H1 (cell line): ENCODE measurements at regions not wholly inside any gene's neighbourhood (a gene's known extent, or its start where the extent isn't known, plus 50 kb on each side); places are given as distances from the start of the nearest gene placed in this dataset.

Experiments used
- CTCF ChIA-PET: fragments of 300-600 bp; sonication (Branson Sonifier 250); formaldehyde crosslinking; loops from one replicate; lab custom pipeline; 2021; ENCODE audit not compliant: partially characterized antibody; lab: Charles Lee
- POLR2A ChIA-PET: fragments of 300-600 bp; sonication (Branson Sonifier 250); formaldehyde crosslinking; loops from one replicate; lab custom pipeline; 2021; ENCODE audit warnings: inconsistent platforms; ENCODE audit not compliant: partially characterized antibody; lab: Charles Lee
- DNase-seq, 2 experiments: peaks; one replicate each; pipeline versions ENCODE4 v3.0.0 to v3.0.0-alpha.2; 2010 to 2022; ENCODE audit warnings: low spot score in 2 of 2, low read depth in 1 of 2, mixed read lengths in 1 of 2
- FAIRE-seq: peaks from 2 replicates; lab custom pipeline; 2011; peaks lifted over from hg19 to GRCh38; lab: Jason Lieb, UNC
- H2AFZ ChIP-seq: 2 replicates; pipeline ENCODE4 v1.8.1; 2012; ENCODE audit warnings: low read length, inconsistent platforms
- H2AK5ac ChIP-seq: 2 replicates; pipeline ENCODE4 v1.6.1; 2013; ENCODE audit warnings: low read depth, low read length
- H2BK120ac ChIP-seq: replicated peaks from 2 replicates; pipeline ENCODE3; 2013; ENCODE audit warnings: low read depth, low read length, inconsistent platforms
- H2BK12ac ChIP-seq: 2 replicates; pipeline ENCODE4 v1.6.1; 2013; ENCODE audit warnings: low read depth, low read length
- H2BK15ac ChIP-seq: 2 replicates; pipeline ENCODE4 v1.6.1; 2013; ENCODE audit warnings: low read length
- H2BK20ac ChIP-seq: 2 replicates; pipeline ENCODE4 v1.6.1; 2013; ENCODE audit warnings: low read length
- H2BK5ac ChIP-seq: 2 replicates; pipeline ENCODE4 v1.6.1; 2013; ENCODE audit warnings: low read depth, low read length
- H3K14ac ChIP-seq: 2 replicates; pipeline ENCODE4 v1.6.1; 2013; ENCODE audit warnings: inconsistent platforms; ENCODE audit not compliant: insufficient read length
- H3K18ac ChIP-seq: 2 replicates; pipeline ENCODE4 v1.6.1; 2013; ENCODE audit warnings: low read length; ENCODE audit errors: extremely low read depth
- H3K23ac ChIP-seq: 2 replicates; pipeline ENCODE4 v1.6.1; 2013; ENCODE audit warnings: inconsistent platforms; ENCODE audit not compliant: insufficient read length
- H3K23me2 ChIP-seq: 2 replicates; pipeline ENCODE4 v1.6.1; 2013; ENCODE audit warnings: low read depth, low read length
- H3K27ac ChIP-seq: 2 replicates; pipeline ENCODE4 v1.6.1; 2011; ENCODE audit warnings: low read depth, low read length, inconsistent platforms
- H3K27me3 ChIP-seq, 4 experiments: replicated peaks in 1 of 4; 1 replicate in 1 of 4; 2 replicates in 3 of 4; pipeline versions ENCODE4 v1.6.1 to v1.8.1; 2011 to 2013; ENCODE audit warnings: low read length in 3 of 4, mild to moderate bottlenecking in 3 of 4, inconsistent platforms in 2 of 4, mixed read lengths in 2 of 4, moderate library complexity in 1 of 4; ENCODE audit not compliant: control insufficient read depth in 3 of 4, insufficient read depth in 3 of 4; ENCODE audit errors: extremely low read depth in 1 of 4
- H3K36me3 ChIP-seq, 4 experiments: 2 replicates each; pipeline versions ENCODE4 v1.6.1 to v1.8.1; 2011 to 2013; ENCODE audit warnings: mild to moderate bottlenecking in 4 of 4, low read length in 3 of 4, moderate library complexity in 2 of 4, control low read depth in 1 of 4, inconsistent platforms in 1 of 4; ENCODE audit not compliant: insufficient read depth in 4 of 4, control insufficient read depth in 2 of 4
- H3K4ac ChIP-seq: replicated peaks from 2 replicates; pipeline ENCODE3; 2013; ENCODE audit warnings: low read length, low read depth, mixed read lengths, inconsistent platforms; ENCODE audit not compliant: insufficient read length
- H3K4me1 ChIP-seq, 4 experiments: replicated peaks in 1 of 4; 1 replicate in 1 of 4; 2 replicates in 3 of 4; pipeline versions ENCODE4 v1.6.1 to v1.8.1; 2011 to 2013; ENCODE audit warnings: low read length in 3 of 4, inconsistent platforms in 2 of 4, mixed read lengths in 1 of 4; ENCODE audit not compliant: insufficient read depth in 4 of 4, control insufficient read depth in 3 of 4
- H3K4me2 ChIP-seq, 2 experiments: 2 replicates each; pipeline versions ENCODE4 v1.6.1 to v1.8.1; 2011 to 2013; ENCODE audit warnings: low read depth in 2 of 2, low read length in 2 of 2, control low read depth in 1 of 2, inconsistent platforms in 1 of 2, mild to moderate bottlenecking in 1 of 2; ENCODE audit not compliant: insufficient read depth in 1 of 2
- H3K4me3 ChIP-seq, 4 experiments: fragments of 200-600, 300-600 bp in 1 of 4; sonication (generic), shearing (Covaris generic), sonication (Bioruptor Twin) in 1 of 4; 2 replicates each; pipeline versions ENCODE4 v1.5.1 to v1.8.1; 2011 to 2016; ENCODE audit warnings: low read length in 4 of 4, low read depth in 3 of 4, control low read depth in 2 of 4, inconsistent platforms in 2 of 4, mild to moderate bottlenecking in 2 of 4, mixed read lengths in 1 of 4, moderate library complexity in 1 of 4; ENCODE audit not compliant: insufficient read depth in 2 of 4; ENCODE audit errors: extremely low read depth in 1 of 4
- H3K56ac ChIP-seq: replicated peaks from 2 replicates; pipeline ENCODE3; 2013; ENCODE audit warnings: low read depth, mild to moderate bottlenecking, mixed read lengths, low read length, inconsistent platforms; ENCODE audit not compliant: insufficient read length
- H3K79me1 ChIP-seq: 2 replicates; pipeline ENCODE4 v1.6.1; 2013; ENCODE audit warnings: low read depth, low read length, control low read depth
- H3K79me2 ChIP-seq, 2 experiments: 2 replicates each; pipeline versions ENCODE4 v1.6.1 to v1.8.1; 2012 to 2013; ENCODE audit warnings: low read length in 2 of 2, mild to moderate bottlenecking in 2 of 2, inconsistent platforms in 1 of 2; ENCODE audit not compliant: insufficient read depth in 2 of 2, control insufficient read depth in 1 of 2
- H3K9ac ChIP-seq, 4 experiments: replicated peaks in 1 of 4; 1 replicate in 1 of 4; 2 replicates in 3 of 4; pipeline versions ENCODE4 v1.6.1 to v1.8.1; 2011 to 2013; ENCODE audit warnings: low read depth in 3 of 4, low read length in 3 of 4, control low read depth in 2 of 4, mild to moderate bottlenecking in 2 of 4, moderate library complexity in 2 of 4, inconsistent platforms in 1 of 4; ENCODE audit errors: extremely low read depth in 1 of 4
- H3K9me3 ChIP-seq, 2 experiments: 2 replicates each; pipeline versions ENCODE4 v1.6.1 to v1.8.1; 2012 to 2013; ENCODE audit warnings: mild to moderate bottlenecking in 2 of 2, moderate library complexity in 2 of 2, control low read depth in 1 of 2, inconsistent platforms in 1 of 2, low read depth in 1 of 2, low read length in 1 of 2, mixed read lengths in 1 of 2; ENCODE audit not compliant: insufficient read depth in 2 of 2
- H4K20me1 ChIP-seq, 2 experiments: replicated peaks in 1 of 2; 2 replicates each; pipeline versions ENCODE3 to v1.8.1; 2011 to 2013; ENCODE audit warnings: inconsistent platforms in 2 of 2, low read length in 2 of 2, mild to moderate bottlenecking in 1 of 2; ENCODE audit not compliant: insufficient read depth in 2 of 2, control insufficient read depth in 1 of 2
- H4K5ac ChIP-seq: 2 replicates; pipeline ENCODE4 v1.6.1; 2013; ENCODE audit warnings: low read length, low read depth, mixed read lengths, inconsistent platforms; ENCODE audit not compliant: insufficient read length
- H4K8ac ChIP-seq: 2 replicates; pipeline ENCODE4 v1.8.0; 2013; ENCODE audit warnings: mild to moderate bottlenecking, moderate library complexity, low read length, inconsistent platforms; ENCODE audit not compliant: insufficient read depth; ENCODE audit errors: extremely low read depth
- H4K91ac ChIP-seq: replicated peaks from 2 replicates; pipeline ENCODE3; 2013; ENCODE audit warnings: low read length, mixed read lengths, inconsistent platforms; ENCODE audit not compliant: insufficient read length
- ASH2L ChIP-seq: fragments of 200-600, 300-600 bp; sonication (generic); IDR thresholded peaks from one replicate; pipeline ENCODE4 v1.7.1; 2017; ENCODE audit warnings: low read length
- BCL11A ChIP-seq, 2 experiments: IDR thresholded peaks; one replicate each; pipeline ENCODE4 v1.6.1; 2011; ENCODE audit warnings: low read depth in 2 of 2, low read length in 2 of 2, mild to moderate bottlenecking in 2 of 2
- CBX5 ChIP-seq: fragments of 300-800, 300-1000 bp; sonication (generic); IDR thresholded peaks from 2 replicates; pipeline ENCODE4 v1.7.1; 2016; ENCODE audit warnings: antibody characterized with exemption, low read length, low read depth
- EZH2 ChIP-seq: fragments of 200-600 bp; sonication (generic); IDR thresholded peaks from 2 replicates; pipeline ENCODE4 v1.7.1; 2012; ENCODE audit warnings: low read depth, mild to moderate bottlenecking, moderate library complexity, low read length, inconsistent platforms; ENCODE audit not compliant: severe bottlenecking
- FOSL1 ChIP-seq: IDR thresholded peaks from 2 replicates; pipeline ENCODE4 v1.6.1; 2011; ENCODE audit warnings: mild to moderate bottlenecking, low read depth, low read length, moderate library complexity; ENCODE audit not compliant: insufficient read depth
- HDAC2 ChIP-seq, 2 experiments: fragments of 300-600 bp in 1 of 2; sonication (generic) in 1 of 2; IDR thresholded peaks; 2 replicates each; pipeline ENCODE4 v1.6.1; 2011 to 2012; ENCODE audit warnings: low read depth in 2 of 2, low read length in 2 of 2, mild to moderate bottlenecking in 2 of 2, moderate library complexity in 2 of 2, borderline replicate concordance in 1 of 2, inconsistent platforms in 1 of 2
- MAFK ChIP-seq: IDR thresholded peaks from 2 replicates; pipeline ENCODE4 v1.6.1; 2012; ENCODE audit warnings: low read depth, mild to moderate bottlenecking, improper control_type of control experiment, low read length
- NANOG ChIP-seq: IDR thresholded peaks from 2 replicates; pipeline ENCODE4 v1.6.1; 2011; ENCODE audit warnings: low read length, low read depth, mild to moderate bottlenecking, inconsistent platforms; ENCODE audit not compliant: insufficient read depth, poor library complexity, severe bottlenecking
- NRF1 ChIP-seq: IDR thresholded peaks from 2 replicates; pipeline ENCODE4 v1.6.1; 2011; ENCODE audit warnings: mild to moderate bottlenecking, low read depth, low read length, improper control_type of control experiment
- SAP30 ChIP-seq: fragments of 300-600 bp; sonication (generic); IDR thresholded peaks from 2 replicates; pipeline ENCODE4 v1.7.1; 2012; ENCODE audit warnings: low read length, moderate library complexity, mild to moderate bottlenecking, inconsistent platforms; ENCODE audit not compliant: insufficient read depth, insufficient replicate concordance
- SP1 ChIP-seq: IDR thresholded peaks from 2 replicates; pipeline ENCODE4 v1.6.1; 2011; ENCODE audit warnings: low read depth, low read length
- WGBS, 2 experiments: shearing (Covaris generic) in 1 of 2; methylation state at CpG; one replicate each; pipeline versions ENCODE4 v1.1.6 to v1.1.7; 2013 to 2015; ENCODE audit warnings: low lambda C conversion rate in 2 of 2, mixed read lengths in 2 of 2, inconsistent platforms in 1 of 2, low coverage in 1 of 2, missing lambda C conversion rate in 1 of 2; ENCODE audit not compliant: insufficient replicate concordance in 2 of 2, insufficient coverage in 1 of 2, insufficient read length in 1 of 2; ENCODE audit errors: extremely low coverage in 1 of 2, missing lambda C conversion rate in 1 of 2; 5-methylcytosine and 5-hydroxymethylcytosine counted together

- WGBS, 2 experiments = 85% methylated on average over 2 of the region's 2 CpGs; no CpG with 5 or more reads in 1 of the 2 experiments
- H3K4ac ChIP-seq = no peak overlapping the region
These were observed 397.9 kb downstream of the ZIC4 start for GRCh38 chr3:147008458-147008857.

More at GRCh38 chr3:147008458-147008857, 397.9 kb downstream of the ZIC4 start:
- H2BK12ac ChIP-seq = no peak overlapping the region
- H3K27me3 ChIP-seq = no peaks in the 10 kb centered on the region
- no peak overlapping the region for H3K18ac ChIP-seq
- no peak overlapping the region for H2AK5ac ChIP-seq
- H3K9ac ChIP-seq = no peak overlapping the region
- H2BK120ac ChIP-seq = no peak overlapping the region
- H3K14ac ChIP-seq = no peak overlapping the region
- POLR2A ChIA-PET = no interaction called here
- H3K27ac ChIP-seq = no peak overlapping the region
- no peaks in the 10 kb centered on the region for H4K20me1 ChIP-seq
- TF ChIP-seq FOSL1 (no peak), ASH2L (no peak), EZH2 (no peak), BCL11A (IDR thresholded peaks at IDR 0.05; ENCODE audit: low read depth in 2 of 2, low read length in 2 of 2) (no peak), MAFK (no peak), HDAC2 (IDR thresholded peaks at IDR 0.05; ENCODE audit: borderline replicate concordance in 1 of 2, low read depth in 2 of 2, low read length in 2 of 2) (no peak), SP1 (no peak), NANOG (no peak), CBX5 (no peak), SAP30 (no peak), NRF1 (no peak)
- TF ChIP-seq, all 59 proteins: peak for 0
- H3K4me2 ChIP-seq = no peak overlapping the region
- no peak overlapping the region; the same call in 1 of the 2 replicates for H2AFZ ChIP-seq
- H3K79me1 ChIP-seq = no peaks in the 10 kb centered on the region
- H3K4me1 ChIP-seq = no peaks in the 10 kb centered on the region
- no peak overlapping the region for H2BK15ac ChIP-seq
- H3K9me3 ChIP-seq = no peaks in the 10 kb centered on the region
- no peaks in the 10 kb centered on the region for H3K79me2 ChIP-seq
- no peak overlapping the region for H4K8ac ChIP-seq
- no peak overlapping the region for H4K91ac ChIP-seq
- H3K4me3 ChIP-seq = no peak overlapping the region
- H3K23me2 ChIP-seq = no peaks in the 10 kb centered on the region; the same call in 1 of the 2 replicates
- H3K56ac ChIP-seq = no peak overlapping the region
- CTCF ChIA-PET = interaction anchor here (0.7 to 1.2 kb wide), 3 partner anchors 13 to 339 kb away, joined by 3 to 4 read pairs (median 3); no protein-coding TSS in a partner anchor
- H2BK20ac ChIP-seq = no peak overlapping the region
- H2BK5ac ChIP-seq = no peak overlapping the region
- no peak overlapping the region for H4K5ac ChIP-seq
- FAIRE-seq = no peak
- H3K23ac ChIP-seq = no peak overlapping the region
- no peak for DNase-seq
- H3K36me3 ChIP-seq = no peaks in the 10 kb centered on the region
